ENCODE measurements at regions not wholly inside any gene's neighbourhood (a gene's known extent, or its start where the extent isn't known, plus 50 kb on each side); places are given as distances from the start of the nearest gene placed in this dataset.

- Histone ChIP-seq H3K4me1 (peaks cover 5% of the 10 kb centered on the region; the same call in 1 of the 2 replicates), H3K9me3 (no peaks in the 10 kb centered on the region), H3K36me3 (no peaks in the 10 kb centered on the region), H3K4me3 (ENCODE audit: low read depth, low read length) (no peak overlapping the region), H3K27me3 (no peaks in the 10 kb centered on the region)
- DNase-seq, result no peak
- TF ChIP-seq CTCF (IDR thresholded peaks at IDR 0.05; ENCODE audit: low read depth, low read length), result no peak
Observed at GRCh38 chr6:104644848-104645247, 214.9 kb downstream of the HACE1 start.

GRCh38 chr6:104642871-104643270 lies 216.8 kb downstream of the HACE1 start:
- Histone ChIP-seq H3K4me3 (ENCODE audit: low read depth, low read length) (no peak overlapping the region), H3K27me3 (no peaks in the 10 kb centered on the region), H3K9me3 (no peaks in the 10 kb centered on the region), H3K36me3 (no peaks in the 10 kb centered on the region), H3K4me1 (peaks cover 9% of the 10 kb centered on the region)
- TF ChIP-seq CTCF (IDR thresholded peaks at IDR 0.05; ENCODE audit: low read depth, low read length), result no peak
- DNase-seq, result no peak

GRCh38 chr6:104640761-104641160 lies 219.0 kb downstream of the HACE1 start:
- peaks cover 9% of the 10 kb centered on the region for H3K4me1 ChIP-seq
- TF ChIP-seq CTCF (IDR thresholded peaks at IDR 0.05; ENCODE audit: low read depth, low read length), result no peak
- no peak overlapping the region for H3K4me3 ChIP-seq (ENCODE audit: low read depth, low read length)
- no peak for DNase-seq
- no peaks in the 10 kb centered on the region for H3K9me3 ChIP-seq
- no peaks in the 10 kb centered on the region for H3K27me3 ChIP-seq
- no peaks in the 10 kb centered on the region for H3K36me3 ChIP-seq

GRCh38 chr6:104640150-104640700 lies 219.5 kb downstream of the HACE1 start:
- Histone ChIP-seq H3K4me3 (ENCODE audit: low read depth, low read length) (no peak overlapping the region), H3K36me3 (no peaks in the 10 kb centered on the region), H3K4me1 (peaks cover 9% of the 10 kb centered on the region), H3K27me3 (no peaks in the 10 kb centered on the region), H3K9me3 (no peaks in the 10 kb centered on the region)
- no peak for DNase-seq
- TF ChIP-seq CTCF (IDR thresholded peaks at IDR 0.05; ENCODE audit: low read depth, low read length), result no peak

- Histone ChIP-seq H3K4me3 (ENCODE audit: low read depth, low read length) (no peak overlapping the region), H3K4me1 (peaks cover 6% of the 10 kb centered on the region), H3K27me3 (no peaks in the 10 kb centered on the region), H3K36me3 (no peaks in the 10 kb centered on the region), H3K9me3 (no peaks in the 10 kb centered on the region)
- no peak for DNase-seq
- no peak for TF ChIP-seq CTCF (IDR thresholded peaks at IDR 0.05; ENCODE audit: low read depth, low read length)
Observed at GRCh38 chr6:104639668-104640067, 220.1 kb downstream of the HACE1 start.

- DNase-seq, result no peak
- H3K4me3 ChIP-seq (ENCODE audit: low read depth, low read length), result no peak overlapping the region
- no peaks in the 10 kb centered on the region for H3K27me3 ChIP-seq
- no peaks in the 10 kb centered on the region for H3K9me3 ChIP-seq
- H3K36me3 ChIP-seq, result no peaks in the 10 kb centered on the region
- no peak for TF ChIP-seq CTCF (IDR thresholded peaks at IDR 0.05; ENCODE audit: low read depth, low read length)
- H3K4me1 ChIP-seq, result peaks cover 4% of the 10 kb centered on the region; the same call in 1 of the 2 replicates
Observed at GRCh38 chr6:104638841-104639290, 220.9 kb downstream of the HACE1 start.

Data from BE2C (cell line).